ENCODE measurements at regions not wholly inside any gene's neighbourhood (a gene's known extent, or its start where the extent isn't known, plus 50 kb on each side); places are given as distances from the start of the nearest gene placed in this dataset.

DNA sequence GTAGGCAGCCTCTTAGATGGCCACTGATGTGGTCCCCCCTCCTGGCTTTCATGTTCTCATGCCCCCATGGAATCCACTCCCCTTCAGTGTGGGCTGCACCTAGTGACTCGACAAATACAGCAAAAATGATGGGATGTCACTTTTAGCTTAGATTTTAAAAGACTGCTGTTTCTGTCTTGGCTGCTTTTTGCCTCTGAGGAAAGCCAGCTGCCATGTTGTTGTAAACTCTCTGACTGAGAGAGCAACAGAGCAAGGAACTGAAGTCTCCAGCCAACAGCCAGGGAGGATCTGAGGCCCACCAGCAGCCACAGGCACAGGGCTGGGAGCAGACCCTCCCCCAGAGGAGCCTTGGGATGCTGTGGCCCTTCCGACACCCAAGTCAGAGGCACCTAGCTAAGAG, 60.6 kb upstream of the MARCHF10 start:
- Histone ChIP-seq H3K4me3 (ENCODE audit: control extremely low read depth in 1 of 5, extremely low read depth in 1 of 5, insufficient read depth in 1 of 5, low read depth in 2 of 5, low read length in 4 of 5) (no peak overlapping the region), H3K79me2 (ENCODE audit: control insufficient read depth, insufficient read depth, low read length) (no peaks in the 10 kb centered on the region), H4K20me1 (ENCODE audit: control insufficient read depth, insufficient read depth, low read length, poor library complexity, severe bottlenecking) (no peaks in the 10 kb centered on the region), H2AFZ (ENCODE audit: insufficient read depth, low read depth, low read length, poor library complexity, severe bottlenecking) (no peak overlapping the region), H3K4me2 (replicated peaks; ENCODE audit: low read depth, low read length, poor library complexity, severe bottlenecking) (no peak overlapping the region), H3K9me3 (ENCODE audit: control extremely low read depth in 1 of 3, control insufficient read depth in 2 of 3, insufficient read depth in 1 of 3, low read length in 2 of 3) (peaks cover 0 to 4% (median 0%) of the 10 kb centered on the region in 3 donors), H3K36me3 (replicated peaks in 1 of 2; ENCODE audit: control extremely low read depth in 1 of 2, control insufficient read depth in 1 of 2, extremely low read depth in 1 of 2, insufficient read depth in 2 of 2, low read length in 1 of 2) (no peaks in the 10 kb centered on the region), H3K27ac (ENCODE audit: low read length in 2 of 2) (no peak overlapping the region), H3K9ac (ENCODE audit: low read length) (no peak overlapping the region), H3K27me3 (replicated peaks in 1 of 4; ENCODE audit: control extremely low read depth in 1 of 4, control insufficient read depth in 3 of 4, insufficient read depth in 4 of 4, low read length in 3 of 4) (peaks cover 0 to 9% (median 1%) of the 10 kb centered on the region in 4 experiments), H3K4me1 (ENCODE audit: control insufficient read depth in 2 of 2, insufficient read depth in 2 of 2, low read length in 2 of 2) (no peaks in the 10 kb centered on the region)
- Mint-ChIP-seq H3K27me3 (peaks cover 23% of the 10 kb centered on the region), H3K4me3 (no peak overlapping the region), H3K27ac (no peak overlapping the region), H3K4me1 (no peaks in the 10 kb centered on the region), H3K9me3 (ENCODE audit: insufficient read depth) (no peaks in the 10 kb centered on the region)
- DNase-seq: no peak
- 100% methylated on average over 1 of the region's 2 CpGs for WGBS (ENCODE audit: insufficient coverage)
- intact Hi-C loops (cut with micrococcal nuclease): no loop called here
- no peak for ATAC-seq (ENCODE audit: low read depth)
- TF ChIP-seq CTCF (IDR thresholded peaks at IDR 0.05): no peak
- TF ChIP-seq EZH2 (IDR thresholded peaks at IDR 0.05; ENCODE audit: borderline replicate concordance, insufficient read depth, low read depth, low read length, poor library complexity, severe bottlenecking): no peak
- CTCF ChIA-PET: no interaction called here
- POLR2A ChIA-PET: no interaction called here

GRCh38 chr17:62868008-62868407, 59.9 kb upstream of the MARCHF10 start:
- peaks cover 0 to 9% (median 1%) of the 10 kb centered on the region in 4 experiments for H3K27me3 ChIP-seq (replicated peaks in 1 of 4; ENCODE audit: control extremely low read depth in 1 of 4, control insufficient read depth in 3 of 4, insufficient read depth in 4 of 4, low read length in 3 of 4)
- H3K4me3 ChIP-seq (ENCODE audit: control extremely low read depth in 1 of 5, extremely low read depth in 1 of 5, insufficient read depth in 1 of 5, low read depth in 2 of 5, low read length in 4 of 5): no peak overlapping the region
- H3K9me3 Mint-ChIP-seq (ENCODE audit: insufficient read depth): no peaks in the 10 kb centered on the region
- H3K4me3 Mint-ChIP-seq: no peak overlapping the region
- H3K27ac ChIP-seq (ENCODE audit: low read length in 2 of 2): no peak overlapping the region
- DNase-seq (no peak), ATAC-seq (ENCODE audit: low read depth) (no peak)
- no peak overlapping the region for H3K27ac Mint-ChIP-seq
- CTCF ChIA-PET: no interaction called here
- no peak overlapping the region for H2AFZ ChIP-seq (ENCODE audit: insufficient read depth, low read depth, low read length, poor library complexity, severe bottlenecking)
- no peaks in the 10 kb centered on the region for H3K79me2 ChIP-seq (ENCODE audit: control insufficient read depth, insufficient read depth, low read length)
- no peaks in the 10 kb centered on the region for H3K4me1 ChIP-seq (ENCODE audit: control insufficient read depth in 2 of 2, insufficient read depth in 2 of 2, low read length in 2 of 2)
- peaks cover 23% of the 10 kb centered on the region for H3K27me3 Mint-ChIP-seq
- POLR2A ChIA-PET: no interaction called here
- 96% methylated on average over 4 of the region's 4 CpGs for WGBS (ENCODE audit: insufficient coverage)
- peaks cover 0 to 4% (median 0%) of the 10 kb centered on the region in 3 donors for H3K9me3 ChIP-seq (ENCODE audit: control extremely low read depth in 1 of 3, control insufficient read depth in 2 of 3, insufficient read depth in 1 of 3, low read length in 2 of 3)
- no peaks in the 10 kb centered on the region for H3K4me1 Mint-ChIP-seq
- TF ChIP-seq EZH2 (IDR thresholded peaks at IDR 0.05; ENCODE audit: borderline replicate concordance, insufficient read depth, low read depth, low read length, poor library complexity, severe bottlenecking): no peak
- no peak for TF ChIP-seq CTCF (IDR thresholded peaks at IDR 0.05)
- H3K9ac ChIP-seq (ENCODE audit: low read length): no peak overlapping the region
- no peaks in the 10 kb centered on the region for H3K36me3 ChIP-seq (replicated peaks in 1 of 2; ENCODE audit: control extremely low read depth in 1 of 2, control insufficient read depth in 1 of 2, extremely low read depth in 1 of 2, insufficient read depth in 2 of 2, low read length in 1 of 2)
- H3K4me2 ChIP-seq (replicated peaks; ENCODE audit: low read depth, low read length, poor library complexity, severe bottlenecking): no peak overlapping the region
- intact Hi-C loops (cut with micrococcal nuclease): no loop called here
- H4K20me1 ChIP-seq (ENCODE audit: control insufficient read depth, insufficient read depth, low read length, poor library complexity, severe bottlenecking): no peaks in the 10 kb centered on the region
